Inferior parietal cortex (tissue), 1 donor: ENCODE measurements at regions not wholly inside any gene's neighbourhood (a gene's known extent, or its start where the extent isn't known, plus 50 kb on each side); places are given as distances from the start of the nearest gene placed in this dataset.
"Not testable (repeated sequence)": the region's sequence is repeated elsewhere in the genome, so short reads cannot be mapped to it uniquely, and the experiment has no call there.

ENCODE experiments used
- DNase-seq: peaks from one replicate; pipeline ENCODE4 v3.0.0-alpha.2; 2016; ENCODE audit errors: extremely low spot score

DNA sequence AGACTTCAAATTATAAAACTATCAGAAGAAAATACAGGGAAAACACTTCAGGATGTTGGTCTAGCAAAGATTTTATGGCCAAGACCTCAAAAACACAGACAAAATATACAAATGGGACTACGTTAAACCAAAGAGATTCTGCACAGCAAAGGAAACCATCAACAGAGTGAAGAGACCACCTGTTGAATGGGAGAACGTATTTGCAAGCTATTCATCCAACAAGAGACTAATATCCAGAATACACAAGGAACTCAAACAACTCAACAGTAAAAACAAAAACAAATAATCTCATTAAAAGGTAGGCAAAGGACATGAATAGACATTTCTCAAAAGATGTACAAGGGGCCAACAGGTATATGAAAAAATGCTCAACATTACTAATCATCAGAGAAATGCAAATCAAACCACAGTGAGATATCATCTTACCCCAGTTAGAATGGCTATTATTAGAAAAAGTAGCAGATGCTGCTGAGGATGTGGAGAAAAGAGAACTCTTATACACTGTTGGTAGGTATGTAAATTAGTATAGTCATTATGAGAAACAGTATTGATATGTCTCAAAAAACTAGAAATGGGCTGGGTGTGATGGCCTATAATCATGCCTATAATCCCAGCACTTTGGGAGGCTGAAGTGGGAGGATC is 112.6 kb downstream of the LRIG2 start:
- no peak for DNase-seq

DNA sequence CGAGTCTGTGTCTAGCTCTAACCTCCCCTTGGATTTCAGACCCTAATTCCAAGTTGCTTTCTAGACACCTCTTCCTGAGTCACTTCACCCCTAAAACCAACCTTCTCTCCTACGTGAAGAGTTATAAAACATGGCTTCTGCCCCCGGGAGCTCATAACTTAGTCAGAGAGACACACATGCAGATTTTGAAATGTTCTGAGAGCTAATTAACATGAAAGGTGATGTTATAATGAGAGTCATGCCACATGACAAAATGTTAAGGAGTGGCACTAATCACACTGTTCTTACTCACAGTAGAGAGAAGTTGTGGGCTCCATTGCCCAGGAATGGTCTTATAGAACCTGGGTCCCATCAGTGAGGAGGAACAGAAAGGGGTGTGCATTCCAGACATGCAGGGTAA is 117.1 kb downstream of the LRIG2 start:
- DNase-seq: no peak

DNA sequence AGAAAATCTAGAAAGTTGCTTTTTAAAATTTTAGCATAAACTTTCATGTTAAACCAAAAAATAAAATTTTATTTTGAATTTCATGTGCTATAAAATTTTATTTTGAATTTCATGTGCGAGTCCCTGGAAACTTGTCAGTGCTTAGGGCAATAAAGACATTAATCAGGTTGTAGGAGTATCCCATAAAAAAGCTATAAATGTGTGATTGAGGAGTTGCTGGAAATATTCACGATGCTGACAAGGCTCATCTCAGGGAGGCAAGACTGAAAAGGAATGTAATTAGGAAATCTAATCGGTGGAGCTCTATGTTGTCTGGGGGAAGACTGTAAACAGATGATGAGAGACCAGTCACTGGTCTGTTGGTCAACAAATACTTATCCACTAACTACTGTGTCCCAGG is 117.9 kb downstream of the LRIG2 start:
- DNase-seq: no peak

DNA sequence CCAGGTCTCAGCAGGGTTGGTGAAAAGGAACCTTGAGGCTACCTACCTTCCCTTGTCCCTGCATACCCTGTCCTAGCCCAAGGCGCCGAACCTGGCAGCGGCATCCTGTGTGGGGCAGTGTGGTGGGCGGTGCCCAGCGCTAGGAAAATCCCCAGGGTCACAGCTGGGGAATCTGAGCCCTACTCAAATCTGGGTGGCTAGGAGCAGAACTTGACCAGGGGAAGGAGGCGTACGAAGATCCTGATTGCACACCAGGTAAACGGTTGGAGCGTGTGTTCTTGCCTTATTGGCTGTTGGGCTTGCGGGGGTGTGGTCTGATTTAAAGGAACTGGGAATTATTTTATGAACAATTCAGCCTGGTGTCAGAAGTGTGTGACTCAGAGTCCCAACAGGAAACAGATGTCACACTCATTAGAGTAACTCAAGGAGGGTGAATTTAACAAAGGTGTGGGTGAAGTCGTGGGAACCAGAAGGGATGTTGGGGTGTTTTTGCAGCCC is 118.6 kb downstream of the LRIG2 start:
- DNase-seq: no peak

DNA sequence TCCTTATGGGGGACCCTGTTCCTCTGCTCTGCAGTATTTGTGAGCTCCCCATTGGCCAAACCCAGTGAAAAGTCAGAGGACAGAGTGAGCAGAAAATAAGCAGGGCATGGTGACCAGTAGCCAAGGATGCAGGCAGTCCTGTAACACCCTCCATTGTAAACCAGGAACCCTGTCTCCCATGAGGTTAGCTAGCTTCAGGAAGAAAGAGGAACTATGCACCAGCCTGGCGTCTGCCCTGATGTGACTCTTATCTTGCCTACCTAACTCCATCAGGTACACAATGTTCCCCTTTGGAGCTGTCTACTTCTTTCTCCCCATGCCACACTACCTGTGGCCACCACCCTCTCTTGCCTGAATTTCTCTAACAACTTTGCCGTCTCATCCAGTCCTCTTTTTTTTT is 119.2 kb downstream of the LRIG2 start:
- no peak for DNase-seq

DNA sequence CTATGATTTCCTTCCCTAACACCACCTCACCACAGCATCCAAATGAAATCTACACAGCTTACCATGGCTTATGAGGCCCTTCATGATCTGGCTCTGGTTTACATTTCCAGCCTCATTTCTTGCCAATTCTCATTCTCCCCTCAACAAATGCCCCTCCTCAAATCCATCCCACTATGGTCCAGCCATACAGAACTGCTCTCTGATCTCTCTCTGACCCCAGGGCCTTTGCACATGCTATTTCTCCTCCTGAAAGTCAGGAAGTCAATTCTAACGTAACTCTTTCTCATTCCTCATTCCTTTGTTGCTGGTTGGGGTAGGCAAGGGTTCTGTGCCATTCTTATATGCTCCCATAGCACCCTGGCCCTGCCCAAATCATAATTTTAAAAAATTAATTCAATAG is 120.0 kb downstream of the LRIG2 start:
- no peak for DNase-seq

DNA sequence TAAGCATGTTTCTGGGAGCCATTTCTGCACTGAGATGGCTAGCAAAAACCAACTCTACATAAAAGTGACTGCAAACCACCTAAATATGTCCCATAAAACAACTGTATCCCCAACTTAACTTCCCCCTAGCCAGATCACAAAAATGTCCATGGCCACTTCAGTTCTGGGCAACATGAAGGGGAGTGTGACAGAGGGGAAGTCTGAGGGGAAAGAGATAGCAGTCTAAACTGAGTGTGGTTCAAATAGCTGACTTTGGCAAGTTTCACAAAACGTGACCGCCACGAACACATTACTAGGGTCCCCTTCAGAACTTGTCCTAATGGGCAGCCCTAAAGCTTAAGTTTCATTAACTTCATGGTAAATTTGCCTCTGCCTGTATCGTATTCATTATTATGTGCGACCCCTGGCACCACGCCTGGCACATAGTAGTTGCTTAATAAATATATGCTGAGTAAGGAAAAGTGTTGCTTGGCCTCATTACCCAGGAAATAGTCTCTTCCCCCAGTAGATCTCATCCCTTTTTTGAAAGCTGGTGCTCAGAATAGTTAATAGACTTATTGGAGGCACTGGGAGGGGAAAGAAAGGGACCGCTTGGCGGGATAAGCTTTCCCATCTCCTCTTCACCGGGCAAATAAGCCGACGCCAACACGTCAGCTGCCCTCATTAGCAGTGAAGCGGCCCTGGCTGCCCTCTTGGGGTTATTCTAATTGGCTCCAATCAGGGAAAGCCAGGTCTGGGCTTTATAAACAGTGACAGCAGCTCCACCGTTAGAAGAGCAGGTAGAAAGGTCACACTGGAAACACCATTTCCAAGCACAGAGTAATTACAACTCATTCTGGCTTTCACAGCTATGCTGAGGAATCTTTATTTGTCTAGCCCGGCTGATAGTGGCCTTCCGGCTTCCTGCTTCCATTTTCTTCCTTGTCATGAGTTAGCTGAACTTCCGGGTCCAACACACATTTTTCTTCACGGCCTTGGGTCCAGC is 122.1 kb downstream of the LRIG2 start:
- no peak for DNase-seq

DNA sequence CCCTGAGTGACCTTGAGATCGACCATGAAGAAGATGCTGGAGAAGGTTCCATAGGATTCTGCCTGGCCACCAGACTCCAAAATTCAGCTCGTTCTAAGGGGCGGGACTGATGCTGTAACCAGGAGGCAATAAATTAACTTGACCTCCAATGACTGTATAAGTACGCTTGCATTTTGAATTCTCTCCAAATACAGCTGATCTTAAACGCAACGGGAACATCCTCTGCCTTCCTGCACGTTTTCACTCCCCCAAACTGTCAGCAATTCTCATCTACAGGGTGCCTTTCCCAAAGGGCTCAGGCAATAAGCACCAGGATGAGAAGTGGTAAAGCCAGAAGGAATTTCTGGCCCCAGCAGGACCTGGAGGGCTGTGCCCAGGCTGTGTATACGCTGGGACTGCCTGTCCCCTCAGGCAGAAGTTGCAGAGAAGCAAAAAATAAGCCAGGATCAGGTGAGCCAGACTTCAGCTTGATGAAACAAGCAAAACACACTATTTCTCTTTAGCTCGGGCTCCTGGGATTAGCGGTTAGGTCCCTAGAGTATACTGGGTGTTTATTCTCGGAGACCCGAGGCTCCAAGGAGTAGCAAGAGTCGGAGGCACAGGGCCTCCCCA is 124.8 kb downstream of the LRIG2 start:
- DNase-seq: no peak

DNA sequence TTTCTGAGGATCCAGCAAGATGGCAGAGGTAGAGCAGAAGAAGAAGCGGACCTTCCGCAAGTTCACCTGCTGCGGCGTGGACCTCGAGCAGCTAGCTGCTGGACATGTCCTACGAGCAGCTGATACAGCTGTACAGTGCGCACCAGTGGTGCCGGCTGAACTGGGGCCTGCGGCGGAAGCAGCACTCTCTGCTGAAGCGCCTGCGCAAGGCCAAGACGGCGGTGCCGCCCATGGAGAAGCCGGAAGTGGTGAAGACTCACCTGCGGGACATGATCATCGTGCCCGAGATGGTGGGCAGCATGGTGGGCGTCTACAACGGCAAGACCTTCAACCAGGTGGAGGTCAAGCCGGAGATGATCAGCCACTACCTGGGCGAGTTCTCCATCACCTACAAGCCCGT is 125.8 kb downstream of the LRIG2 start:
- no peak for DNase-seq

DNA sequence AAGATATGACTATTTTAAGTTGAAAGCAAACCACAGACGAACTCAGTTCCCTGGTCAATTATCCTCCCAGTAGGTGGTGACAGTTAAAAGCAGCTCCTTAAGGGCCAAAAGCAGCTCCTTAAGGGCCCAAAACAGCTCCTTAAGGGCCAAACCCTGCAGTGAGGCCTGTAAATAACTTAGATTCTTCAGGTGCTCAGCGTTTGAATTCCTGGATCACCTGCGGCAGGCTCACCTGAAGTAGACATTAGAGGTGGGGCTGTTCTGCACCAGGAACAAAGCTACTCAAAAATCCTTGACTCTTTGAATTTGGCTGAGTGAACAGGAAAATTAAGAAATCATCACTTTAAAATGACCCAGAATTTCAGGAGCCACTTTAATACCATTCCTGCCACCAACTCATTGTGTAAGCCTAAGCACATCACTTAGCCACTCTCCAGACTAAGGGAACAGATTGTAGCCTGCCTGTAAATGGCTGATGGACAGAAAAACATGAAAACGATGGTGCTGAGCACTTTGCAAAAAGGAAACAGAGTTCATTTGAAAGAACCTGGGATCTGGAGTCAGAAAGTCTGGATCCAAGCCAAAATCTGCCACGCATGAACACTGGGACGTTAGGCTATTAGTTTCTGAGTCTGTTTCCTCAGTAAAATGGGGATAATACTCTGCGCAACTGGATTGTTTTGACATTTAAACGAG is 126.9 kb downstream of the LRIG2 start:
- DNase-seq: no peak

DNA sequence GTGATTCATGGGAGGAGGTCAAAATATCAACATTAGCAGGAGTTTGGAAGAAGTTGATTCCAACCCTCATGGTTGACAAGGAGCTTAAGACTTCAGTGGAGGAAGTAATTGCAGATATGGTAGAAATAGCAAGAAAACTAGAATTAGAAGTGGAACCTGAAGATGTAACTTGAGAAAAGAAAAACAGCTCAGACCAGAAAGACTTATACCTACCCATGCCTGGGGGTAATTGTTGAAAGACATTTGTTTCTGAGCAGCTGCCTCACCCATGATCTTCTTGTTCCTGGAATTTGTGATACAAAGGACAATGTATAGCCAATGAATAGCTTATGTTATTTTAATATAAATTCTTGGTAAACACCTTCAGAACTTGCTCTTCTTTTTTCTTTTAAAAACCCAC is 128.6 kb downstream of the LRIG2 start:
- no peak for DNase-seq

DNA sequence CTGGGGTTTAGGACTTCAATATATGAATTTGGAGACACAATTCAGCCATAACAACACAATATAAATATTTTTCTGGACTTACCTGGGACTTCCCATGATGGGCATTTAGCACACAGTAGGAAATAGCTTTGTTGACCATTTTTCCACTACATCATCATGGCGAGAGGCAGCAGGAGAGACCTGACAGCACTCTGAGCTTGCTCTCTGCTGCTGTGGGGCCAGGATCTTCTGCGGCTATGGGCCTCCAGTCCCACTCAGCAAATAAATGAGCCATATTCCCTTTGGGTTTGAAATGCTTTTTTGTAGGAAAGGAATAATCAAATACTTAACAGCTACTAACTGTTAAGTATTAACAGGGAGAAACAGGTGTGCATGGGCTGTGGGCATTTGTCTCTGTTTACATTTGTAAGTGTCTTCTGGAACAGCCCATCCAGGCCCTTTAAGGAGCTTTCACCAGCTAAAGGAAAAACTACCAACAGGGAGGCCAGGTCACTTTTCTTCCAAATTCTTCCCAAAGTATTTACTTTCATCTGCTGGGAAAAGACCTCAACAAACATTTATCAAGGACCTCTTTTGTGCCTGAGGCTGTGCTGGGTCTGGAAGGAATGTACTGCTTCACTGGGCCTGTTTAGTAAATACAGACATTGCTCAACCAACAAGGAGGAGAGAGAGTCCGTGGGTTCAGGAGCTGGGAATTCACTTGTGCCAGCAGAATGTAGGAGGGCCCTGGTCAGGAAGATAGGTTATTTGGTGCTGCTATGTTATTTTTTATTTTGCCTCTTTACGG is 133.2 kb downstream of the LRIG2 start:
- no peak for DNase-seq

DNA sequence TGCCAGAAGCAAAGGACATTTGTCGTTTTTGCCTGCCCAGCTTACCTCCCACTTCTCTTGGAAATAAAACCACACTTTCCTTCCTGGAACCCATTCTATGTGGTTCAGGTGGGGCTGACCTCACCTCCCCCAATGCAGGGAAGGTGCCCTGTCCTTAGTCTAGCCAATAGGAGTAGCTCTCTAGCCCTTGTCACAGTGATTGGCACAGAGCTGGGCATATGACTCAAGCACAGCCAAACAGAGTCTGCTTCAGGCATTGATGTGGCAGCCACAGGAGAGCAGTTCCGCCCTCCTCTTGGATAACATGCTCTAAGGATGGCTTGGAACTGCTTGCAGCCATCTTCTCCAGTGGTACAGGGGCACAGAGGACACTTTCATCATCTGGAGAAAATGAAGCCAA is 134.0 kb downstream of the LRIG2 start:
- DNase-seq: no peak

DNA sequence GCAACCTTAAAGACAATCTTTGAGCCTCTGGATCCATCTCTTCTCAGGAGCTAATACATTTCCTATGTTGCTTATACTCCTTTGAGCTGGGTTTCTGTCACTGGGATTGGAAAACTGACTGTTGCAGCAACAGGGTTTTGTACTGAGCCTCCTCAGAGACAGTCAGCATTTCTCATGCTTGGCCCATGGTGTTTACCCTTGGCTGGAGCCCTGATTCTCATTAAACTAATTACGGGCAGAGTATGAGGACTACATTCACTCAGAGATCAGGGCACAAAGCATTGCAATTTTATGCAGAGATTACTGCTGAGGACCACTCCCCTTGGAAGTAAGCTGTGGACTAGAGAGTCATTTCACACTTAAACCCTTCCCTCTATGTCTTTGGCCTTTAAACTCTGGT is 134.5 kb downstream of the LRIG2 start:
- no peak for DNase-seq

DNA sequence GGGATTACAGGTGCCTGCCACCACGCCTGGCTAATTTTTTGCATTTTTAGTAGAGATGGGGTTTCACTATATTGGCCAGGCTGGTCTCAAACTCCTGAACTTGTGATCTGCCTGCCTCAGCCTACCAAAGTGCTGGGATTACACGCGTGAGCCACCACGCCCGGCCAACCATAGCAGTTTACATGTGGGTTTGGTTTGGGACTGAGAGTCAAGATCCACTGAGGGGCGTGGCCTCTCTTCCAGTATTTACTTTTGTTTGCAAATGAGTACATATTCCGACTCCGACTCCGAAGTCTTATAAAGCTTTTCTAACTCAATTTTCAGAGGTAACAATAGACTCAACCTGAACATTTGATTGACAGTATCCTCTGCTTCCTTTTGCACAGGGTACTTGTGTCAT is 135.4 kb downstream of the LRIG2 start:
- DNase-seq: not testable (repeated sequence)

DNA sequence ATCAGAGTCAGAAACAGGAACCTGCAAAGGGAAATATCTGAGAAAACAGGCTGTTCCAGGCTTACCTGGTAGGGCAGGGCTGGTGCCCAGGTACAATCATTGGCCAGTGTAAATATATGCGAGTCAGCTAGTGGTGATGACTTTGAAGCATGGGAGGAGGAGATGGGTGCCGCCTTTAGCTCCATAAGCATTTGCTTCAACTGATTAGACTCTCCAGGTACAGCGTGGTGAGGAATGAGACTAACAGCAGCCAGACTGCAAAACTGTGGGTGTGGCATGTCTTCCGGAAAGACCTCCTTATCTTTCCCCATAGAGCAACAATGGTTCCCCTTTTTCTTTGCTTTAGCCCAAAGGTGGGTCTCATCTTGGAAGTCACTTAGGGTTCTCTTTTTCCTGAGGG is 137.2 kb downstream of the LRIG2 start:
- DNase-seq: no peak

DNA sequence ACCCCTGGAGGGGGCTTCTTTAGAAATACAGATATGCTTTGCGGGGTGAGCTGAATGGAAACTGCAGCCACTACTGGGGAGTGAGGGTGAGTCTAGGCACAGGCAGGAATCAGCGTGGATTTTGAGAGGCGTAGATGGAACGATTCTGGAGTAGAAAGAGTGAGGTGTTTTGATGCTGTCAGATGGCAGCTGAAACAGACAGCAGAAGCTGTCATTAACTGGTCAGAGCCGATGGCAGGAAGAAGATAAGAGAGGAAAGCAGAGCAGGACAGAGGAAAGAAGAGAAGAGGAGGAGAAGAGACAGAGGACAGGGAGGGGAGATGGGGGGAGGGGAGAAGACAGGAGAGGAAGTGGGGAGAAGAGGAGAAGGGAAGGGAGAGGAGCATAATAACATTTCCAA is 138.5 kb downstream of the LRIG2 start:
- no peak for DNase-seq

DNA sequence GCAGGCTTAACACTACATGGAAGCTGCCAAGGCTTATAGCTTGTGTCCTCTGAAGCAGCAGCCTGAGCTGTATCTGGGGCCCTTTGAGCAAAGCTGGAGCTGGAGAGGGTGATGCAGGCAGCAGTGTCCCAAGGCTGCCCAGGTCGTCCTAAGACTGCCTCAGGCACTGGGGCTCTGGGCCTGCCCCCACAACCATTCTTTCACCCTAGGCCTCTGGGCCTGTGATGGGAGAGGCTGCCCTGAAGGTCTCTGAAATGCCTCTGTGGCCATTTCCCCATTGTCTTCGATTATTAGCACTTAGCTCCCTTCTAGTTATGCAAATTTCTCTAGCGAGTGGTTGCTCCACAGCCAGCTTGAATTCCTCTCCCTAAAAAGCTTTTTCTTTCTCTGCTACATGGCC is 142.0 kb downstream of the LRIG2 start:
- DNase-seq: no peak

DNA sequence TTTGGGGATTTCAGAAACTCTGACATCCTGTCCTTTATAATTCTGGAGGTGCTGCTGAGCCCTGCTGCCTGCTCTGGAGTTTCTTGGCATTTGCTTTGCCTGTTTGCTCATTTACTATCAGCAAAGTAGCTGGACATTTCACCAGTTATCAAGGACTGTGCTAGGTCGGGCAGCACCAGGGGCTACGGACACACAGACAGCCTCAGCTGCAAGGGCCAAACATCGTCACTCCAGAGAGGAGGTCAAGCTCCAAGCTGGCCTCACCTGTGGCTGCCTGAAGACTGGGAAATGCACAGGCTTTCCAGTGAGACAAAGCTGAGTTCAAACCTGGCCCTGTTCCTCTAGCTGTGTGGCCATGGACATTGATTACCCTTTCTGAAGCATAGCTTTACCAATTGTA is 143.7 kb downstream of the LRIG2 start:
- no peak for DNase-seq

DNA sequence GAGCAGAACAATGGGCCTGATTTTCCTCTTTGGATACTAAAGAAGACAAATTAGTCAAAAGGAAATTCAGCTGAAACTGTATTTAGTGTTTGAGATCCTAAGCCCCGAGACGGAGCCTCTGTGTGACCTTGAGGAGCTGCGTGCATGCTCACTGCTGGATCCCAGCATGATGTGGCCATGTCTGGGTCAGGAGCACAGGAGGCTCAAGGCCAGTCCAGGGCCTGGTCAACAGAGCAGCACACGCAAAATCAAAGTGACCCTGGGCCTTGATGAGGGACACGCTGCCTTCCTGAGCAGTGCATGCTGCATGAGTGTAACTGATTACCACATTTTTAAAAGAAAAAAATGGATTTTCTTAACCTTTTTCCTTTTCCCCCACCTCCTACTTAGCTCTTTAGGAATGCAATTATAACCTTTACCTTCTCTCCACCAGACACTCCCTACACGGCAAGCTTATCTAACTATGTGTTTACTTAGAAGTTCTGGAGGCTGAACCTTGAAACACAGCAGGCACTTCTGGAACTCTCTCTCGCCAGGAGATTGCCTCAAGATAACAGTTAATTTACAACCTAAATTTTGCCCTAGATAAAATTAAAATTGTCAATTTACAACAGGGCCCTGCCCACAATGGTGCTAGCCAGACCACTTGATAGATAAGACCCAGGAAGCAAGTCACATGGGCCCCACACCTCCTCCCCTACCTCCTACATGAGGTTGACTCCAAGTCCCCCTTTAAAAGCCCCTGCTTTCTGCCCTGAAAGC is 144.6 kb downstream of the LRIG2 start:
- DNase-seq: no peak

DNA sequence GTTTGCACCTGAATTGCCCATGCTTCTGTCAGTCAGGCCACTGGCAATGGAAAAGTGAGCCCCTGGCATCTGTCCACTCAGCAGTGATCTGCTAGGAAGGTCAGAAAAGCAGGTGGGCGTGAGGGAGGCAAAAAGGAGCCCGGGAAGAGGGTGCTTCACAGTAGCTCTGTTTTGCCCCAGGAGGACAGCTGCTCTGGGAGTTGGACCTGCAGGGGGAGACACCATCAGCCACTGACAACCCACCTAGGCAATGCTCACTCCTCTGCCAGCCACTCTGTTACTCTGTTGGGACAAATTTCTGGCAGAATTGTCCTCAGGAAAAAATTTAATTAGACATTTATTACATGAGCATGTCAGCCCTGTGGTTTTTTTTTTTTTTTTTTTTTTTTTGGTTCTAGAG is 146.4 kb downstream of the LRIG2 start:
- no peak for DNase-seq
